ENCODE measurements at regions not wholly inside any gene's neighbourhood (a gene's known extent, or its start where the extent isn't known, plus 50 kb on each side); places are given as distances from the start of the nearest gene placed in this dataset.
"Not testable (repeated sequence)": the region's sequence is repeated elsewhere in the genome, so short reads cannot be mapped to it uniquely, and the experiment has no call there.

DNA sequence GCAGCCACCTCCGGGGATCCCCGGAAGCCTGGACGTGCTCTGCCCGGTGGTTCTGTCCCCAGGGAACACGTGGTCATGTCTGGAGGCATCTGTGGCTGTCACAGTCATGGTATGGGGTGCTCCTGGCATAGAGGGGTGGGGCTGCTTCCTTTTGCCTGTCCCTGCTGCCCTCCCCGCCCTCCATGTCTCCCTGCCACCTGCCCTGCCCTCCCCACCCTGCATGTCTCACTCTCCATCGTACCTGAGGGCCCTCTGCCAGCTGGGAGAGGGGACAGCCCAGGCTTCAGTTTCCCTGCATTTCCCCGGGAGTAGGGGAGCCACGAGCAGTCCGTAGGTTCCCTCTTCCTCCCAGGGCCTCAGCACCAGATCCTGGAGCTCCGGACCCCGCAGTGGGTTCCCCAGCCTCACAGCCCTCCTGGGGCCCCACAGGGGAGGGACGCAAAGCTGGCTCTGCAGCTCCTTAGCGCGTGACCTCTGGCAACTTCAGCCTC is 90.0 kb upstream of the CTDP1 start:
- Histone ChIP-seq H3K36me3 (ENCODE audit: control insufficient read depth in 4 of 4, insufficient read depth in 4 of 4, low read length in 4 of 4) (no peaks in the 10 kb centered on the region), H3K4me3 (no peak overlapping the region), H3K27ac (ENCODE audit: low read depth in 1 of 2, low read length in 1 of 2) (peak overlapping the region; percentile 21 to 50), H3K27me3 (ENCODE audit: control insufficient read depth in 3 of 3, insufficient read depth in 3 of 3, low read length in 2 of 3) (no peaks in the 10 kb centered on the region), H3K9ac (ENCODE audit: insufficient read depth in 1 of 2, low read length in 2 of 2) (no peak overlapping the region), H3K9me3 (ENCODE audit: control insufficient read depth in 4 of 4, insufficient read depth in 3 of 4, low read length in 3 of 4) (no peaks in the 10 kb centered on the region), H3K4me1 (ENCODE audit: control insufficient read depth in 5 of 5, insufficient read depth in 5 of 5, low read length in 5 of 5) (peaks cover 0 to 39% (median 11%) of the 10 kb centered on the region in 5 donors)
- DNase-seq (no peak), ATAC-seq (ENCODE audit: insufficient read depth, low FRiP score) (no peak)
- TF ChIP-seq, protein P1, sequence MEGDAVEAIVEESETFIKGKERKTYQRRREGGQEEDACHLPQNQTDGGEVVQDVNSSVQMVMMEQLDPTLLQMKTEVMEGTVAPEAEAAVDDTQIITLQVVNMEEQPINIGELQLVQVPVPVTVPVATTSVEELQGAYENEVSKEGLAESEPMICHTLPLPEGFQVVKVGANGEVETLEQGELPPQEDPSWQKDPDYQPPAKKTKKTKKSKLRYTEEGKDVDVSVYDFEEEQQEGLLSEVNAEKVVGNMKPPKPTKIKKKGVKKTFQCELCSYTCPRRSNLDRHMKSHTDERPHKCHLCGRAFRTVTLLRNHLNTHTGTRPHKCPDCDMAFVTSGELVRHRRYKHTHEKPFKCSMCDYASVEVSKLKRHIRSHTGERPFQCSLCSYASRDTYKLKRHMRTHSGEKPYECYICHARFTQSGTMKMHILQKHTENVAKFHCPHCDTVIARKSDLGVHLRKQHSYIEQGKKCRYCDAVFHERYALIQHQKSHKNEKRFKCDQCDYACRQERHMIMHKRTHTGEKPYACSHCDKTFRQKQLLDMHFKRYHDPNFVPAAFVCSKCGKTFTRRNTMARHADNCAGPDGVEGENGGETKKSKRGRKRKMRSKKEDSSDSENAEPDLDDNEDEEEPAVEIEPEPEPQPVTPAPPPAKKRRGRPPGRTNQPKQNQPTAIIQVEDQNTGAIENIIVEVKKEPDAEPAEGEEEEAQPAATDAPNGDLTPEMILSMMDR (IDR thresholded peaks at IDR 0.05; ENCODE audit: control extremely low read depth, extremely low read depth): no peak
- 64 to 85% methylated on average over 14 to 15 of the region's 15 CpGs for WGBS, 2 donors

DNA sequence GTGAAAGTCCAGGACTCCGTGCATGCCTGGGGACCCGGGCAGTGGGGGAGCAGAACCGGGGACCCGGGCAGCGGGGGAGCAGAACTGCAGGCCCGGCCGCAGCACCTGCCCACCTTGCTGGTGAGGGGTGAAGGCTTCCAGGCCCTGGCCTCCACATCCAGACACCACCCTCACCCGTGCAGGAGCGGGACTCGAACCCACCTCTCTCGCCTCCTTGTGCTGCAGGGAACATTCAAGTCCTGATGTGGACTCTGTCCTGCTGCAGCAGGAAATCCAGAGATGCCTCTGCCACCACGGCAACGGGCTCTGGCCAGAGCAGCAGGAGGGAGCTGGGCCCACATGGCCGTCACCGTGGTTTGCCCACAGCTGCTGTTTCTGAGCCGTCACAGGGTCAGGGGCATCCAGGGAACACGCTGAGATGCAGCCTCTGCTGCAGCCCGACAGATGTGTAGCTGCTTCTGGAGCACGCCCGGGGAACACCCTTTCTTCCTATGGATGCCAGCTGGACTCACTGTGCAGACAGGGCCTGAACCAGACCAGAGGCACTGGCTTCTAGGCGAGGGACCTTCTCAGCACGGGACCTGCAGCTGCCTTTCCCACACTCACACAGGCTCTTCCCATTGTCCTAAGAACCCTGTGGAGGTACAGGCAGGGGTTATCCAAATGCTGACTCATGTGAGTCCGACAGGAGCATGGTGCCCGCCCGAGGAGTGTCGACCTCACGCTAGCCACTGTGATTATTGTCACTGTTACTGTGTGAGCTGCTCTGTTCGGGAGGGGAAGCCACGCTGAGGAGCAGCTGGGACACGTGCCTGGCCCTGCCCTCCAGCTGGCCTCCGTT is 89.2 kb upstream of the CTDP1 start:
- ATAC-seq (ENCODE audit: insufficient read depth, low FRiP score) (no peak), DNase-seq (peak; percentile 42 to 52 (median 45))
- Histone ChIP-seq H3K9me3 (ENCODE audit: control insufficient read depth in 4 of 4, insufficient read depth in 3 of 4, low read length in 3 of 4) (no peaks in the 10 kb centered on the region), H3K27ac (ENCODE audit: low read depth in 1 of 2, low read length in 1 of 2) (no peak overlapping the region), H3K4me3 (no peak overlapping the region), H3K36me3 (ENCODE audit: control insufficient read depth in 4 of 4, insufficient read depth in 4 of 4, low read length in 4 of 4) (no peaks in the 10 kb centered on the region), H3K9ac (ENCODE audit: insufficient read depth in 1 of 2, low read length in 2 of 2) (no peak overlapping the region), H3K27me3 (ENCODE audit: control insufficient read depth in 3 of 3, insufficient read depth in 3 of 3, low read length in 2 of 3) (peaks cover 0 to 4% (median 0%) of the 10 kb centered on the region in 3 donors), H3K4me1 (ENCODE audit: control insufficient read depth in 5 of 5, insufficient read depth in 5 of 5, low read length in 5 of 5) (peaks cover 0 to 39% (median 11%) of the 10 kb centered on the region in 5 donors)
- TF ChIP-seq, protein P1 (IDR thresholded peaks at IDR 0.05; ENCODE audit: control extremely low read depth, extremely low read depth): no peak
- WGBS, 2 donors: 78 to 87% methylated on average over 31 of the region's 31 CpGs

DNA sequence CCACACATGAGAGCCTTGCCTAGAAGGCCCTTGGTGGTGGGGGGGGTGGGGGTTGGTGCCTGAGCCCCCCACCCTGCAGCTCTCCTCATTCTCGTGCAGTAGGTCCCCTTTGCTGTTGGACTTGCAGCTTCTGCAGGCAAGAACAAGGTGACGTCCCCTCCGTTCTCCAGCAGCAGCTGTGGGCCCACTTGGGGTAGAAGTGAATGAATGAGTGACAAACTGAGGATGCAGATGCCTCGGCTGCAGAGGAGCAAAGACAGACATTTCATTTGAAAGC is 88.6 kb upstream of the CTDP1 start:
- ATAC-seq (ENCODE audit: insufficient read depth, low FRiP score): no peak
- no peak overlapping the region for H3K9ac ChIP-seq (ENCODE audit: insufficient read depth in 1 of 2, low read length in 2 of 2)
- no peak for DNase-seq
- H3K27me3 ChIP-seq (ENCODE audit: control insufficient read depth in 3 of 3, insufficient read depth in 3 of 3, low read length in 2 of 3): peaks cover 0 to 4% (median 0%) of the 10 kb centered on the region in 3 donors
- TF ChIP-seq, protein P1 (IDR thresholded peaks at IDR 0.05; ENCODE audit: control extremely low read depth, extremely low read depth): no peak
- peaks cover 0 to 39% (median 11%) of the 10 kb centered on the region in 5 donors for H3K4me1 ChIP-seq (ENCODE audit: control insufficient read depth in 5 of 5, insufficient read depth in 5 of 5, low read length in 5 of 5)
- H3K27ac ChIP-seq (ENCODE audit: low read depth in 1 of 2, low read length in 1 of 2): no peak overlapping the region
- 81 to 89% methylated on average over 4 of the region's 4 CpGs for WGBS, 2 donors
- H3K9me3 ChIP-seq (ENCODE audit: control insufficient read depth in 4 of 4, insufficient read depth in 3 of 4, low read length in 3 of 4): no peaks in the 10 kb centered on the region
- H3K36me3 ChIP-seq (ENCODE audit: control insufficient read depth in 4 of 4, insufficient read depth in 4 of 4, low read length in 4 of 4): no peaks in the 10 kb centered on the region
- H3K4me3 ChIP-seq: no peak overlapping the region

DNA sequence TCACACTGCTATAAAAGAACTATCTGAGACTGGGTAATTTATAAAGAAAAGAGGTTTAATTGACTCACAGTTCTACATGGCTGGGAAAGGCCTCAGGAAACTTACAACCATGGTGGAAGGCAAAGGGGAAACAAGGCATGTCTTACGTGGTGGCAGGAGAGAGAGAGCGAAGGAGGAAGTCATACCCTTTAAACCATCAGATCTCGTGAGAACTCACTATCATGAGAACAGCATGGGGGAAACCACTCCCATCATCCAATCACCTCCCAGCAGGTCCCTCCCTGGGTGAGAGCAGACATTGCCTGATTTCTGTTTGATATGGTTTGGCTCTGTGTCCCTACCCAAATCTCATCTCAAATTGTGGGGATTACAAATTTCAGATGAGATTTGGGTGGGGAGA is 86.9 kb upstream of the CTDP1 start:
- H3K9ac ChIP-seq (ENCODE audit: insufficient read depth in 1 of 2, low read length in 2 of 2); H3K9me3 ChIP-seq (ENCODE audit: control insufficient read depth in 4 of 4, insufficient read depth in 3 of 4, low read length in 3 of 4); H3K4me3 ChIP-seq; H3K36me3 ChIP-seq (ENCODE audit: control insufficient read depth in 4 of 4, insufficient read depth in 4 of 4, low read length in 4 of 4); H3K27ac ChIP-seq (ENCODE audit: low read depth in 1 of 2, low read length in 1 of 2); ATAC-seq (ENCODE audit: insufficient read depth, low FRiP score); DNase-seq: not testable (repeated sequence)
- H3K4me1 ChIP-seq (ENCODE audit: control insufficient read depth in 5 of 5, insufficient read depth in 5 of 5, low read length in 5 of 5): peaks cover 0 to 33% (median 11%) of the 10 kb centered on the region in 5 donors
- peaks cover 0 to 12% (median 0%) of the 10 kb centered on the region in 3 donors for H3K27me3 ChIP-seq (ENCODE audit: control insufficient read depth in 3 of 3, insufficient read depth in 3 of 3, low read length in 2 of 3)
- WGBS, 2 donors: 61 to 82% methylated on average over 3 of the region's 3 CpGs

All from lung (tissue), 11 donors.